Stimulated activated CD8-positive, alpha-beta memory T cell treated with anti-CD3 and anti-CD28 coated beads, Interleukin-15, amount 100 ng/mL, for 4 hours (primary cell): ENCODE measurements at regions not wholly inside any gene's neighbourhood (a gene's known extent, or its start where the extent isn't known, plus 50 kb on each side); places are given as distances from the start of the nearest gene placed in this dataset.

Source experiments
- DNase-seq, 2 donors: peaks; one replicate each; pipeline ENCODE4 v3.0.0-alpha.2; 2020; ENCODE audit warnings: low read depth in 2 of 2

DNA sequence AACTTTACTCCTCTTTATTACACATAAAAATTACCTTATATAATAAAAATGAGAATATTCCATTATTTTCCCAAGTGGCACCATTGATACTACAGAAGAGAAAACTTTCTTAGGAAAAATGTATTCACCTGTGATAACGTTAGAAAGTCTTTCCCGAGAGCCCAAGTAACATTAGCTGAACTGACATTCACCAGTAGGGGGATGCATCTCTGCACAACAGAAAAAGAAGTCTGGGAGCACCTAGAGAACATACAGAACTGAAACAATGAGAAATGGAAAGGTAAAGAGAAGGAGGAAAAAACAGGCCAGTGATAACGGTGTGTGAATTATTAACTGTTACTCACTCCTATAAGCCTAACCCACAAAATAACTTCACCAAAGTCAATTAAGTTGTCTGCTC is 423.3 kb downstream of the CENPC start:
- no peak for DNase-seq

GRCh38 chr4:67120369-67120768 is 424.9 kb downstream of the CENPC start:
- DNase-seq = no peak

GRCh38 chr4:67109276-67109675 is 436.0 kb downstream of the CENPC start:
- no peak for DNase-seq

GRCh38 chr4:67106861-67107460 is 438.3 kb downstream of the CENPC start:
- no peak for DNase-seq

DNA sequence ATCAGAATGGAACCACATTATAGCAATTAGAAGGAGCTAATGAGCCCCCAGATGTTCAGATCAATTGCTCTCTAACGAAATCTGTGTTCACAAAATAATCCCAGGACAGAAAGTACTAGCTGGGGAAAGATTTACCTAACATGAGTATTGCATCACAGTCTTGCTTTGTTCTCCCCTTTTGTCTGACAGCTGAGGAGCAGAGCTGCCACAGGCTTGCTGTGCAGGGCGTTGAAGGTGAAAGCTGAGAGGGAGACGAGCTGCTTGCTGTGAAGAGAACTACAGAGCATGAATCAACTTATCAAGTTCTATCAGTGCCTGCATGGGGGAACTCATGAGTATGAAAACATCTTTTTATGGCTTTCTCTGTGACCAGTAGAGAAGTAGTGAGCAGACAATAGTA is 441.2 kb downstream of the CENPC start:
- no peak for DNase-seq

DNA sequence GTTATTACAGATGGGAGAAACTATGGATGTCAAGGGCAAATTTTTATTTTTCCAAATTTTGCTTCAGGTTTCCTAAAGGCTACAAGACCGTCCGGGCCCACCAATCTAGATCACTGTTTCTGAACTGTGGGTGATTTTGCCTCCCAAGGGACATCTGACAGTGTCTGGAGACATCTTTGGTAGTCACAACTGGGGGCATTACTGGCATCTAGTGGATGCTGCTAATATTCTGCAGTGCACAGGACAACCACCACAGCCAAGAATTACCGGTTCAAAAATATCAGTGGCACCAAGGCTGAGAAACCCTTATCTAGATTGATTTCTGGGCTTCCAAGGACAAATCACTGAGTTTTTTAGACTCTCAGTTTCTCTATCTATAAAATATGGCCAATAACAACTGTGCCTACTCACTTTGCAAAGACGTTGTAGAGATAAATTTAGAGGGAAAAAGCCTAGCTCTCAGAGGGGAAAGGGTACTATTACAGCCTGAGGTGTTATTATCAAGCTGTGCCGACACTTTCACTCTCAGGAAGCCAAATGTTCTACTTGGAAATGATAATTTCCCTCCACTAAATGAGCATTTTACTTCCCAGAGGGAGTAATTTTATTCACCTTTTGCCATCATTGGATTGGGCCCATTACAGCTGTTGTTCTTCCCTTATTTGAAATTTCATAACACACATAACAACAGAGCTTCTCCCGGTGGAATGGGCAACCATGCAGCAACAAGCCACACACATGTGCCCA is 442.1 kb downstream of the CENPC start:
- no peak for DNase-seq

GRCh38 chr4:67101612-67102011 is 443.7 kb downstream of the CENPC start:
- no peak for DNase-seq

DNA sequence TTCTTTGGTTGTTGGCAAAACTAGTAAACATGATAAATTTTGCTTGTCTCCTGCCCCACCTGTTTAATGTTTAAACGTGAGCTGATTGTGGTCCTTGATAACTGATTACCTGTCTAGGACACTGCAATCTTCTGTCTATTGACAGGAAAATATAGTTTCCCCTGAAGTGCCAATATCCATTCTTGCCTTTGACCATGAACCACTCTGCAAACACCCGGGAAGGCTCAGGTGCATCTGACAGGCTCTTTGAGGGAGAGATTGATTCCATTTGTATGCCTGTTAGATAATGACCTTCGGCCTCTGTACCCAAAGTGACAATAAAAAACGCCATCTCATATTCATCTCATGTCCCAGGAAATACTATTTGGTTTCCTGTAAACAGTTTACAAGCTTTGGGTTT is 453.0 kb downstream of the CENPC start:
- no peak for DNase-seq

DNA sequence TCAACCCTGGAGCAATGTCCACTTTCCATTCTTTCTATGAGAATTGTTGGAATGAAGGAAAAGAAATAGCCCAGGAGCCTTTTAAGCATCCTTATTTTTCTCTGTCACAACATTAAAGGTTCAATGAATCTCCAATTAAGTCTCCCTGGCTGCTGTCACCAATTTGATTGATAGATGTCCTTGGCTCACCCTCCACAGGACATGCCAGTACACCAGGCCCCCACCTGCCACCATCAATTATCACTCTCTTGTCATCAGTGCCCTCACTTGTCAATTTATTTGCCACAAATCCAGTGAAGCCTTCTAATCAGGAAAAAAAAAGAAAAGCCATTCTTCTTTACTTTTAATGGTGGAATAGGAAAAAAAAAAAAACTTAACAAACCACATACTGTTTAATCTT is 453.6 kb downstream of the CENPC start:
- DNase-seq = no peak

GRCh38 chr4:67087897-67088296 is 457.4 kb downstream of the CENPC start:
- no peak for DNase-seq

- no peak for DNase-seq
These were observed 460.5 kb downstream of the CENPC start for GRCh38 chr4:67084783-67085182.

GRCh38 chr4:67083496-67083895 is 461.8 kb downstream of the CENPC start:
- DNase-seq = no peak

DNA sequence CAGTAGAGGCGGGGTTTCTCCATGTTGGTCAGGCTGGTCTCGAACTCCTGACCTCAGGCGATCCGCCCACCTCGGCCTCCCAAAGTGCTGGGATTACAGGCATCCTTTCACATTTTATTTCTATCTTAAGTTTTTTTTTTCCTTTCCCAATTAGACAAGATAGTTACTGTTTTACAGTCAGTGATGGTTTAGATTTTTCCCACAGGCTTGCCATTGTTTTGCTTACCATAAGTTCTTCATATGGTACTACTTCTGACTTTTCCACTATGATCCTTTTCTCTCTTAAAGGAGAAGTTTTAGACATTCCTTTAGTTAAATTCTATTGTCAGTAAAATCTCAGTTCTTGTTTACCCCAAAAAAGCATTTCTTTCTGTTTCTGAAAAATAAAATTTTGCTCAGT is 462.6 kb downstream of the CENPC start:
- DNase-seq = no peak

DNA sequence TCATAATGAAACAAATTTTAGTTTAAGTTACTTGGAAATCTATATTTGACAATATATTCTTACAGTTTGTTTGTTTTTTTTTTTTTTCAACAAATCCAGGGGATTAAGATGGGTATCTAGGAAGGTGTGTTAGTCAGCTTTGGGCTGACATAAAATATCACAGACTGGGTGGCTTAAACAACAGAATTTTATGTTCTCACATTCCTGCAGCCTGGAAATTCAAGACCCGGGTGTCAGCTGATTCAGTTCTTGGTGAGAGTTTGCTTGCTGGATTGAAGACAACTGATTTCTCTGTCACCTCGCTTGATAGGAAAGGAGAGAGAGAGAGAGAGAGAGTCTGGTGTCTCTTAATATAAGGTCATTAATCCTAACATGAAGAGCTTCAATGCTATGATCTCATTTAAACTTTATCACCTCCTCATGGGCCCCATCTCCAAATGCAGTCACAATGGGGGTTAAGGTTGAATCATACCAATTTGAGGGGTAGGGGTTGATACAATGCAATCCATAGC is 465.2 kb downstream of the CENPC start:
- no peak for DNase-seq

DNA sequence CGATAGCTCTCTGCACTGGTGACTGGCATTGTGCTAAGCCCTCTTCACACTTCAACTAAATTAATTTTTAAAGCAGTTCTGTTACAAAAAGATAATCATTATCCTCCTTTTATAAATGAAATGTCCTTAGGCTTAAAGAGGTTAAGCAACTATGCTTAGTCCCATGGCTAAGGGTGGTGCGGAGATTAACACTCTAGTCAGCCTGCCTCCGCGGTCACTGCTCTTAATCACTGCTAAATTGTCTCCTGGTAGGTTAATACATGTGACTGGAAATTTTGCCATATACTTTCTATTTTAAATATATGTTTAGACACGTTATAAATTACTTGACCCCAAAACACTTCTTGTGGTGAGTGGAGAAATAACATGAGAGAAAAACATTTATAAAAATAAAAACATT is 473.7 kb downstream of the CENPC start:
- DNase-seq = no peak

- no peak for DNase-seq
These were observed 490.0 kb downstream of the CENPC start for GRCh38 chr4:67055319-67055718.

- no peak for DNase-seq
These were observed 490.4 kb downstream of the CENPC start for GRCh38 chr4:67054896-67055295.

GRCh38 chr4:67052814-67053675 is 492.3 kb downstream of the CENPC start:
- no peak for DNase-seq

DNA sequence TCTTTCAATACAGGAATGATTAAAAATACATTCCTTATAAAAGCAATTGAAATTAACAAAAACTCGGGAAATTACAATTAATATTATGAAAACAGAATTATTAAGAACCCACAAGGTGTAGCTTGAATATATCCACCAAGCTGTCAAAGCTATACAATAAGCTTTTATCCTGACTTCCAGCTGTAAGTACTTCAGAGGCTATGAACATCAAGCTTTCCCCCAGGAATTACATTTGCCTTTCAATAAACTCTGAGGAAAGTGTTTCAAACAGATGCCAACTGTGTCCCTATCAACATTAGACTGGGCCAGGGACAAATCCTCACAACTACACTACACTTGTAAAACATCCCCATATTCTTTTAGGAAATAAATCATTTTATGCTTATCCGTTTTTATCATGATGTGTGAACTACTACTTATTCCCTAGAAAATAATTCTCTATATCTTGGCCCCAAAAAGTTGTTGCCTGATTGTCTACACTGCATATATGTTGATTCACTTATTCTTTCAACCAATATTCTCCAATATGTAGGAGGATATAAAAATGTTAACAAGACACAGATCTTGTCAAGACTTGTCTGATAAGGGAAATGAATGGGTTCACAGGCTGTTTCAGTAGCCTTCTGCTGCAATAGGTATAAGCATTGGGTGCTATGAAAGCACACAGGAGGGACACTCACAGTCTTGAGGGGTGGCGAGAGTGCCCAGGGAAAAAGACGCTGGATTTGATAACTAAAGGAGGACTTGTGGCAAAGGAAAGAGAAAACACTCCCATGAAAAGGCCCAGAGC is 494.1 kb downstream of the CENPC start:
- DNase-seq = no peak

DNA sequence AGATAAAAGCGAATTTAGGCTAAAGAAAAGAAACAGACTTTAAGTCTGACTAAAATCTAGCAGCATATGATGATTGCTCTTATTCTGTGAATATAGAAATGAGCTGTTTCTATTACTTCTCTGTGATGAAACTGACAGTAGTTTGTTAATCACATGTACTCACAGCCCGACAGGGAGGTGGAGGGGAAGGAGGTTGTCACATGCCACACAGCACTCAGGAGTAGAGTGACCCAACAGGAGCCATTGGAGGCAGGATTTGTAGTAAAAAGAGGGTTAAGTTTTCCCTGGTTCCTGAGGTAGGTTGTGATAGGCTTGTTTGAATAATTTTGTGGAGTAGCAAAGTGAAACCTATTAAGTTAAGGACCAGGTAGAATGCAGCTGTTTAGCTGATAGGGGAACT is 495.9 kb downstream of the CENPC start:
- DNase-seq = no peak

- no peak for DNase-seq
These were observed 496.8 kb downstream of the CENPC start for GRCh38 chr4:67048530-67048929.

DNA sequence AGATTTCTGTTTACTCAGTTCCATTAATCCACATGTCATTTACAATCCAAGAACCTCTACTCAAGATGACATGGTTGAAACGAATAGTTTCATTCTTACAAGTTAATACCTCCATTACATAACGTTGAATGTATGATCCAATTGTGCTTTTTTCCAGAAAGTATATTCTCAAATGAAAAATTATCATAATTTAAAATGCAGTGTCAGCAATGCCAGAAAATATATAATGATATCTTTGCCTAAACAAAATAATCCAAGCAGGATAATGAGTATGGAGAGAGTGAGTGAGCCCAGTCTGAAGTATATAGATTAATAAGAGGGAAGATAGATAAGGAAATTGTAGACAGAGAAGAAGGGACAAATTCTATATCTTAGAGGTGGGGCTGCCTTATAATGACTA is 505.0 kb downstream of the CENPC start:
- no peak for DNase-seq
